HG03103 (cell line): ENCODE measurements at regions not wholly inside any gene's neighbourhood (a gene's known extent, or its start where the extent isn't known, plus 50 kb on each side); places are given as distances from the start of the nearest gene placed in this dataset.

Source experiments
- ATAC-seq: cut with Tn5 transposase; IDR thresholded peaks from one replicate; pipeline ENCODE4 v1.9.1; 2021; ENCODE audit warnings: low read depth; ENCODE audit not compliant: unreplicated experiment

- ATAC-seq: no peak
Observed at GRCh38 chr4:120528428-120528827, 394.1 kb downstream of the PRDM5 start.

DNA sequence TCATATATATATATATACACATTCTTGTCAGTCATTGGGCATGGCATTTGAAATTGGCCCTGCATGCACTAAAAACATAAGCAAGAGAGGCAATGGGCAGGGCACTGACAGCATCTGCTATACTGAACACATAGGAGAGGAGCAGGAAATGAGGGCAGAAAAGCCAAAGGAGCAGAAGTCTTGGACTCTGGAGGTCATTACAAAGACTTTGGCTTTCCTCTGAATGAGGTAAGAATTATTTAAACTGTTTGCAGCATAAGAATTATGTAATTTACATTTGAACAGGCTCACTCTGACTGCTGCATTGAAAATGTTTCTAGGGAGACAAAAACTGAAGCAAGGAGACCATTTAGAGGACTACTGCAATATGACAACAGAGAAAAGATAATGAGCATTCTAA, 396.5 kb downstream of the PRDM5 start:
- ATAC-seq: no peak

- no peak for ATAC-seq
Observed at GRCh38 chr4:120525106-120525505, 397.4 kb downstream of the PRDM5 start.

DNA sequence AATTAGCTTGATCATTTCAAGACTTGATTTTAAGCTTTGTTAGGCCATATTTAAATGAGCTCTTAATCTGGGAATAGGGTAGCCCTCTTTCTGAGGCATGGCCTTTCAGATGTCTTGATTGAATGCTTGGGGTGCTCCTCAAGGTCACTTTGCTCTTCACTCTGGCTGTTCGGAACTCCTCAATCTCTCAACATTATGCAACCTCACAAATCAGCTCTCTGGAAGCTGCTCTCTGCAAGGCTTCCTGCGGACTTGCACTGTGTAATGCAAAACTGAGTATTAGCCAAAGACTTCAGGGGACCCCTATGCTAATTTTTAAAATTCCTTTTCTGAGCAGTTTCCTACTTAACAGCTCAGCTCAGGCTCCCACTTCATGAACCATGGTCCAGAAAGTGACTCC, 398.3 kb downstream of the PRDM5 start:
- ATAC-seq: no peak

- no peak for ATAC-seq
Observed at GRCh38 chr4:120520761-120521160, 401.8 kb downstream of the PRDM5 start.

DNA sequence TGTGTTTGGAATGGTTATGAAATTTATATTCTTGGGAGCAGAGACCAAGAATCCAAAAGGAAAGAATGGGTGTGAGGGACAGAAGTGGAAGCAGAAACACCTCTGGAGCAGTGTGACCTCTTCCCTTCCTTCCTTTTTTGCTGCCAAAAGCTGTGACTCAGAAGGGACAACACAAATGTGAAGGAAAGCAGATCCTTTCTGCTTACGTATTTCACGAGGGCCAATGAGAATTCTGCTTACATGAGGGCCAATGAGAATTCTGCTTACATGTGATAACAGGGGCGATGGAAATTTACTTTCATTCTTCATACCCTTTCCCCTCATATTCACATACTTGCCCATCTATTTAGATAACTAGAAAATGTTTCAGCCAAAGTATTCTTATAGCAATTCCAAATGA, 404.6 kb downstream of the PRDM5 start:
- ATAC-seq: no peak

- no peak for ATAC-seq
Observed at GRCh38 chr4:120509719-120510118, 412.8 kb downstream of the PRDM5 start.

- no peak for ATAC-seq
Observed at GRCh38 chr4:120509222-120509621, 413.3 kb downstream of the PRDM5 start.

DNA sequence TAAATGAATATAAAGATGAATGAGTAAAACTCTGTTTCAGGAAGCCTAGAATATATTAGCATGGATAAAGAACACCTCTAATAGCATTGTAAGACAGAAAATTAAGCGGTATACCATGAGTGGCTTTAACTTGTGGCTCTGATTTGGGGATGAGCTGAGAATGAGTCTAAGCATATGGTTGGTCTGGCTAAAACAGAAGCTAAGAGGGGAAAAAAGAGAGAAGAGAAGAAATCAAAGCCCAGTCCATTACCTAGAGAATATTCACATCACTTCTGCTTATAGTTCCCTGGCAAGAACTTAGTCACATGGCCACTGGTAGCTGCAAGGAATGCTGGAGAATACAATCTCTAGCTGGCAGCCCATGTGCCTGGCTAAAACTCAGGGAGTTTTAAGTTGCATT, 414.5 kb downstream of the PRDM5 start:
- ATAC-seq: no peak

- ATAC-seq: no peak
Observed at GRCh38 chr4:120506536-120506935, 416.0 kb downstream of the PRDM5 start.

GRCh38 chr4:120498678-120499077, 423.8 kb downstream of the PRDM5 start:
- ATAC-seq: no peak

DNA sequence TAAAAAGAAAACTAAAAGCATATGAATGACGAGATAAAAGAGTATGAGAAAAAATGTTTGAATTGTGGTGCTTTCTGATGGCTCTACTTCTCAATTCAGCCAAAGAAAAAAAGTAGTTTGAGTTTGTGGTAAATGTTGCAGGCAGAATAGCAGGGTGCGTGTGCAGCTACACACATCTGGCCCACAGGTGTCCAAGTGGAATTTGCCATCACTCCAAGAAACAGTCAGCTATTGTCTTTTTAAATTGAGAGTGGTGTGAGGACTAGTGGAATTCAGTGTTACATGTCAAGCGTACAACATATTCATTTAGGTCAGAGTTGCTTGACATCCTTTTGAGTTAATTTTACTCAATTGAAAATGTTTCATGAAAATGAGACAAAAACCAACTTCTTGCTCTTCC, 424.8 kb upstream of the MAD2L1 start:
- no peak for ATAC-seq

GRCh38 chr4:120481756-120482155, 415.1 kb upstream of the MAD2L1 start:
- ATAC-seq: no peak

GRCh38 chr4:120472447-120473131, 405.9 kb upstream of the MAD2L1 start:
- no peak for ATAC-seq

DNA sequence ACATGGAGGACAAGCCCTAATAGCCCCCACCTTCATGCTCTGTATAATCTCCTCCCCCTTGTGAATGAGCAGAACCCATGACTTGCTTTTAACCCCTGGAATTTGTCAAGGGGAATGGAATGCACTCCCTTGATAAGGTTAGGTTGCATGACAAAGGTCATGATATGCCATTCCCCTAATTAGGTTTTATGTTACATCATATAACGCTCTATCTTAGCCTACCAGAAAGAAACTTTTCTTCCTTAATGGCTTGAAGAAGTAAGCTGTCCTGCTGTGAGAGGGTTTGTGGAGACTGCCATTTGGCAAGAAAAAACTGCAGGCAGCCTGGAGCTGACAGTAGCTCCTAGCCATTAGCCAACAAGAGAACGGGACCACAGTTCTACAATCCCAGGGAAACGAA, 399.8 kb upstream of the MAD2L1 start:
- ATAC-seq: no peak

DNA sequence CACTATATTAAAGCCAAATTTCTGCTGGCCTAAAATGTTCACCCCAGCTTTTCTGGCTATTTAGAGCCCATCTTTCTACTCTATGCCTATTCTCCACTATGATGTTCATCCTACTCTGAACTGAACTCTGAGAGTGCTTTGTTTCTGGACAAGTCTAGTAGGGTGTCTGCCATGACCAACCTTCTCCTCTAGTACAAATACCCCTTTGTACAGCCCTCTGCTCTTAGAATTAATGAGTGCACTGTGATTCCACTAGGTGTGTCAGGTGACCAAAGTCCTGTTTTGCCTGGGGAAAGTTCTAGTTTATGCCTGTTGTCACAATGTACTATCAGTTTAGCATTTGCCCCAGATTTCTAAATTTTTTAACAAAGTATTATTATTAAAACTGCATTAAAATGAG, 388.1 kb upstream of the MAD2L1 start:
- ATAC-seq: no peak

DNA sequence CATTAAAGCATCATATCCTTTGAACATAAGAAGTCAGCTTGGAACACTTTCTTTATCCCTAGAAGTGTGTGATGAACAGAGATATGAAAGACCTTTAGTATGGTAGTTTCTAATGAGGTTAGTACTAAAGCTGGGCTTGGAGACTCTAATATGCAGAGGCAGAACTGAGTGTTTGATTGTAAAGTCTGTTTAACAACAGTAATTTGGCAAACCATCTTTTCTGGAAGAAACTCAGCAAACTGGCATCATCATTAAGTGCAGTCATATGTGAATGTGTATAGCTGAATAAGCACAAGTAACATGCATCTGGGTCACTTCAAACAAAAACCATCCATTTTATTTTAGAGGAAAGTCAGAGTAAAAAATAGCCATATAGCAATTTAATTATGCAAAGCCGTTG, 385.9 kb upstream of the MAD2L1 start:
- no peak for ATAC-seq

DNA sequence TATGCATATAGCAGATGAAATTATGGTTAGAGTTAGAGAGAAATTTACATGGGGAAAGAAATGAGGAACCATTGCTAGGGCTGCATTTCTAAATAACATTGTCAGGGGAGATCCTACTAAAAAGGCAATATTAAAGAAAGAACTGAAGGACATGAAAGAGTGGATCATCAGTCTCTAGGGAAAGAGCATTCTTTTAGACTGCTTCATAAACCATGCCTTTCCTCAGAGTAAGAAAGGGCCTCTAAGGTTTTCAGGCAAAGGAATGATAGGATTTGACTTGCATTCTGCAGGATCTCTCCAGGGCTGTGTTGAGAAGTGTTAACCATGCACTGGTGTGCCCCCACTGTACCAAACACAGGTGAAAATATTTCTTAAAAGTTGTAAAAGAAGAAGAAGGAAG, 385.4 kb upstream of the MAD2L1 start:
- ATAC-seq: no peak

- no peak for ATAC-seq
Observed at GRCh38 chr4:120447774-120448173, 381.1 kb upstream of the MAD2L1 start.

DNA sequence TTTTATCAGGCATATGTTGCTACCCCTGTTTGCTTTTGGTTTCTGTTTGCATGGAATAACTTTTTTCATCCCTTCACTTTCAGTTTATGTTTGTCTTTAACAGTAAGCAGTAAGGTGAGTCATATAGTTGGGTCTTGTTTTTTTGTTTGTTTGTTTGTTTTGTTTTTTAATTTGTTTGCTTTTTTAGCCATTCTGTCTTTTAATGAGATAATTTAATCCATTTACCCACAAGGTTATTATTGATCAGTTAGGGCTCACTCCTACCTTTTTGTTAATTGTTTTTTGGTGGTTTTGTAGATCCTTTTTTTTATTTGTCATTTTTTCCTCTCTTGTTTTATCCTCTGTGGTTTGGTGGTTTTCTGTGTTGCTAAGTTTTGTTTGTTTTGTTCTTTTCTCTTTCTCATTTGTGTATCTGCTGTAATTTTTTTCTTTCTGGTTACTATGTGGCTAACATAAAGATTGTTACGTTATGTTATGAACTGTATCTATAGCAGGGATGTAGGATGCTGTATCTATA, 379.5 kb upstream of the MAD2L1 start:
- ATAC-seq: peak; percentile 90

- no peak for ATAC-seq
Observed at GRCh38 chr4:120445186-120445585, 378.5 kb upstream of the MAD2L1 start.

- ATAC-seq: no peak
Observed at GRCh38 chr4:120443116-120443515, 376.5 kb upstream of the MAD2L1 start.

DNA sequence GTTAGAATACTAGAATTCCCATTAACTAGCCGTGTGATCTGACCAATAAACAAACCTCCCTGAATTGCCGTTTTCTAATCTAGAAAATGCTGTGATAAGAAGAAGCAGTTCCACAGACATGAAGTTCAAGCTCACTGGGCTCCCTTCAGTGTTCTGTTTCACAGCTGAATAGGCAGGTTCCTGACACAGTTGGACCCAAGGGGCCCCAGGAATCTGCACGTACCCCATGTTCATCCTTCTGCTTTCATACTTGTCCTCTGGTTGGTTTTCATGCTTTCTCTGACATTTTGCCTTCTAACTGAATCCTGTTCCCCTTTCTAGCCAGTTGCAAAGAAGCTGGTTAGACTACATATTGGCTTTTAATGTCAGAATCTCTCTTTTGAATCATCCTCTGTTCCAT, 374.1 kb upstream of the MAD2L1 start:
- no peak for ATAC-seq
